ENCODE measurements at regions not wholly inside any gene's neighbourhood (a gene's known extent, or its start where the extent isn't known, plus 50 kb on each side); places are given as distances from the start of the nearest gene placed in this dataset.
"Not testable (repeated sequence)": the region's sequence is repeated elsewhere in the genome, so short reads cannot be mapped to it uniquely, and the experiment has no call there.

DNA sequence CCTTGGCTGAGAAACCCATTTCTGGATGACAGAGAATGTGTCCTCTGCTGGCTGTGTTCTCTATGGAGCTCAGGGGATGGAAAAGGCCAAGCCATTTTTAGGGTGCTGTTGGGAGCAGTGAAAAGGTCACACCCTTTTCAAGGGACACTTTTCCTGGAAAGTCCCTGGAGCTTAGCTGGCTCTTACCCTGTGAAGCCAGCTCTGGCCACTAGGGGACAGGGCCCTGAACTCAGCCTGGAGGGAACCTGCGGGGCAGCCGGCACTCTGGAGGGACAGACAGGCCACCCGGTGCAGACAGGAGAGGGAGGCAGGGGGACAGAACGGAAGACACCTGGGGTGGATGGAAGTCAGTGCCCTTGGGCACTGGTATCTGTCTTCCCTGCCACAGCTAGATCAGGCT is 95.3 kb upstream of the ZSCAN2 start:
- not testable (repeated sequence) for TF ChIP-seq POLR2A (IDR thresholded peaks at IDR 0.05; ENCODE audit: low read length); GATA1 (IDR thresholded peaks at IDR 0.05; ENCODE audit: low read depth, low read length)

Measured in erythroblast (primary cell).